Liver (tissue), 3 donors: ENCODE measurements at regions not wholly inside any gene's neighbourhood (a gene's known extent, or its start where the extent isn't known, plus 50 kb on each side); places are given as distances from the start of the nearest gene placed in this dataset.

Experiments
- NR2F2 ChIP-seq: IDR thresholded peaks from 2 replicates; pipeline ENCODE4 v1.6.1; 2016; ENCODE audit warnings: antibody characterized with exemption
- TAF1 ChIP-seq: conservative IDR thresholded peaks from 2 replicates; pipeline ENCODE4 v1.6.1; 2016; ENCODE audit warnings: antibody characterized with exemption, mild to moderate bottlenecking
- TF ChIP-seq, protein P1 (sequence below): fragments of 150-350 bp; IDR thresholded peaks from 2 replicates; pipeline ENCODE4 v1.5.1; 2017; ENCODE audit warnings: improper control_type of control experiment, low read depth, low read length; ENCODE audit not compliant: missing input control
- TF ChIP-seq, protein P2 (sequence below): IDR thresholded peaks from 2 replicates; pipeline ENCODE4 v1.6.1; 2016; ENCODE audit warnings: antibody characterized with exemption
- donor health status: healthy.
- donor health status: healthy.

DNA sequence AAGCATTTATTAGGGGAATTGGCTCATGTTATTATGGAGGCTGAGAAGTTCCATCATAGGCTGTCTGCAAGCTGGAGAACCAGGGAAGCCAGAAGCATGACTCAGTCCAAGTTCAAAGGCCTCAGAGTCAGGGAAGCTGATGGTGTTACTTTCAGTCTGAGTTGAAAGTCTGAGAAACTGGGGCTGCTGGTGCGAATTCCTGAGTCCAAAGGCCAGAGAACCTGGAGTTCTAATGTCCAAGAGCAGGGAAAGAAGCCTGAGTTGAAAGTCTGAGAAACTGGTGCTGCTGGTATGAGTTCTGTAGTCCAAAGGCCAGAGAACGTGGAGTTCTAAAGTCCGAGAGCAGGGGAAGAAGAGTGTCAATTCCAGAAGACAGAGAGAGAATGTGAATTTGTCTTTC lies 641.1 kb downstream of the ISL1 start:
- TF ChIP-seq, protein P1, sequence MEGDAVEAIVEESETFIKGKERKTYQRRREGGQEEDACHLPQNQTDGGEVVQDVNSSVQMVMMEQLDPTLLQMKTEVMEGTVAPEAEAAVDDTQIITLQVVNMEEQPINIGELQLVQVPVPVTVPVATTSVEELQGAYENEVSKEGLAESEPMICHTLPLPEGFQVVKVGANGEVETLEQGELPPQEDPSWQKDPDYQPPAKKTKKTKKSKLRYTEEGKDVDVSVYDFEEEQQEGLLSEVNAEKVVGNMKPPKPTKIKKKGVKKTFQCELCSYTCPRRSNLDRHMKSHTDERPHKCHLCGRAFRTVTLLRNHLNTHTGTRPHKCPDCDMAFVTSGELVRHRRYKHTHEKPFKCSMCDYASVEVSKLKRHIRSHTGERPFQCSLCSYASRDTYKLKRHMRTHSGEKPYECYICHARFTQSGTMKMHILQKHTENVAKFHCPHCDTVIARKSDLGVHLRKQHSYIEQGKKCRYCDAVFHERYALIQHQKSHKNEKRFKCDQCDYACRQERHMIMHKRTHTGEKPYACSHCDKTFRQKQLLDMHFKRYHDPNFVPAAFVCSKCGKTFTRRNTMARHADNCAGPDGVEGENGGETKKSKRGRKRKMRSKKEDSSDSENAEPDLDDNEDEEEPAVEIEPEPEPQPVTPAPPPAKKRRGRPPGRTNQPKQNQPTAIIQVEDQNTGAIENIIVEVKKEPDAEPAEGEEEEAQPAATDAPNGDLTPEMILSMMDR: no peak
- TF ChIP-seq TAF1 (no peak), NR2F2 (peak; percentile 75)
- TF ChIP-seq, protein P2, sequence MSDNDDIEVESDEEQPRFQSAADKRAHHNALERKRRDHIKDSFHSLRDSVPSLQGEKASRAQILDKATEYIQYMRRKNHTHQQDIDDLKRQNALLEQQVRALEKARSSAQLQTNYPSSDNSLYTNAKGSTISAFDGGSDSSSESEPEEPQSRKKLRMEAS: no peak
